ENCODE measurements at regions not wholly inside any gene's neighbourhood (a gene's known extent, or its start where the extent isn't known, plus 50 kb on each side); places are given as distances from the start of the nearest gene placed in this dataset.
A peak's percentile ranks its signal among the peaks of the same experiment; 100 is the strongest.

DNA sequence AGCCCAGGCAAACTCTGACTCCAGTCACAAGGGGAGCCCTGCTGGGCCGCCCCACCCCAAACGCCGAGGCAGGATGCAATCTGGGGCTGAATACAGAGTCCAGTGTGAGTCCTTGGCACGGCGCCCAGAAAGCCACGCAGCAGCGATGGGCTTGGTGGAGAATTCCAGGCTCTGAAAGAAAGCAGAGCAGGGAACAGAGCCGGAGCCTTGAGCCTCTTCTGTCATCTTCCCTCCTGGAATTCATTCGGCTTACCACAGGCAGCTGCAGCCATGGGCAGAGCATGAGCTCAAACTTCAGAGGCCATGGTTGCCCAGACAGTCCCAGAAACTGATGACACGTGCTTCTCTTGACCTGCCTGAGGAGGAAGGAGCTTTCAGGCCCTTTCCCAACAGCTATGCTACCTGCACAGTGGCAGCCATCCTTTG is 441.1 kb upstream of the JARID2 start:
- no peak overlapping the region for H3K4me3 ChIP-seq (ENCODE audit: low read depth, low read length)
- in situ Hi-C loops (cut with HindIII; ENCODE audit: low sequenced_read_pairs): no loop called here
- peak; percentile 90 for DNase-seq (ENCODE audit: low read depth, low spot score)
- TF ChIP-seq, protein P1, sequence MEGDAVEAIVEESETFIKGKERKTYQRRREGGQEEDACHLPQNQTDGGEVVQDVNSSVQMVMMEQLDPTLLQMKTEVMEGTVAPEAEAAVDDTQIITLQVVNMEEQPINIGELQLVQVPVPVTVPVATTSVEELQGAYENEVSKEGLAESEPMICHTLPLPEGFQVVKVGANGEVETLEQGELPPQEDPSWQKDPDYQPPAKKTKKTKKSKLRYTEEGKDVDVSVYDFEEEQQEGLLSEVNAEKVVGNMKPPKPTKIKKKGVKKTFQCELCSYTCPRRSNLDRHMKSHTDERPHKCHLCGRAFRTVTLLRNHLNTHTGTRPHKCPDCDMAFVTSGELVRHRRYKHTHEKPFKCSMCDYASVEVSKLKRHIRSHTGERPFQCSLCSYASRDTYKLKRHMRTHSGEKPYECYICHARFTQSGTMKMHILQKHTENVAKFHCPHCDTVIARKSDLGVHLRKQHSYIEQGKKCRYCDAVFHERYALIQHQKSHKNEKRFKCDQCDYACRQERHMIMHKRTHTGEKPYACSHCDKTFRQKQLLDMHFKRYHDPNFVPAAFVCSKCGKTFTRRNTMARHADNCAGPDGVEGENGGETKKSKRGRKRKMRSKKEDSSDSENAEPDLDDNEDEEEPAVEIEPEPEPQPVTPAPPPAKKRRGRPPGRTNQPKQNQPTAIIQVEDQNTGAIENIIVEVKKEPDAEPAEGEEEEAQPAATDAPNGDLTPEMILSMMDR (IDR thresholded peaks at IDR 0.05; ENCODE audit: low read depth, low read length): no peak

DNA sequence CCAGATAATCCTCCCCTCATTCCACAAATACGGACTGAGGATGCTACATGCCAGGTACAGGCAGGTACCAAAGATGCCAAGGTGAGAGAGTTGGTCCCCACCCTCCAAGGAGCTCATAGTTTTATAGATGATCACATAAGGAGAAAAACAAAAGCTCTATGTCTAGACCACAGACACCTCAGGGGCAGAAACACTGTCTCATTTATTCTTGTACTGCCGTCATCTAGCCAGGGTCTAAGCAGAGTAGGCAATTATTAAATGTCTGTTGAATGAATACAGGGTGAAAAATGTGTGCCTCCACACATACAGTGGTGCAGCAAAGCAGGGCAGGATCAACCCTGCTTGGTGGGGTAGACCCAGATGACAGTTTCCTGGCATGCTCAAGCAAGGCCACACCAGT is 439.8 kb upstream of the JARID2 start:
- H3K4me3 ChIP-seq (ENCODE audit: low read depth, low read length): no peak overlapping the region
- in situ Hi-C loops (cut with HindIII; ENCODE audit: low sequenced_read_pairs): no loop called here
- TF ChIP-seq, protein P1 (IDR thresholded peaks at IDR 0.05; ENCODE audit: low read depth, low read length): no peak
- no peak for DNase-seq (ENCODE audit: low read depth, low spot score)

DNA sequence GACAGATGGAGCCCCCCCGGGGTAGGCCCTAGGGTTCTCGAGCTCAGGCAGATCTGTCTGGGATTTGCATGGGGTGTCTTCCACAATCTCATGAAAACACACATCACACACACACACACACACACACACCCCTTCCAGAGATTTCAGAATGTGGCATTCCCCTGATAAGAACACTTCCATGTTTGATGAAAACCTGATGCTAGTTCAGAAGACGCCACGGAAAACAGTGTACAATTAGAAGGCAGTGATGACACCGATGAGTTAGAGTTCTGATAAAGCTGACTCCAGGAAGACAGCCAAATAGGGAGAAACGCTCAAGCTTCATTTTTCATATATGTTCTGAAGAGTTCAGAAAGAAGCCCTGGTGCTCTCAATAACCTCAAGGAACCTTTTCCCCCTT is 438.7 kb upstream of the JARID2 start:
- TF ChIP-seq, protein P1 (IDR thresholded peaks at IDR 0.05; ENCODE audit: low read depth, low read length): no peak
- in situ Hi-C loops (cut with HindIII; ENCODE audit: low sequenced_read_pairs): no loop called here
- no peak overlapping the region for H3K4me3 ChIP-seq (ENCODE audit: low read depth, low read length)
- DNase-seq (ENCODE audit: low read depth, low spot score): no peak

DNA sequence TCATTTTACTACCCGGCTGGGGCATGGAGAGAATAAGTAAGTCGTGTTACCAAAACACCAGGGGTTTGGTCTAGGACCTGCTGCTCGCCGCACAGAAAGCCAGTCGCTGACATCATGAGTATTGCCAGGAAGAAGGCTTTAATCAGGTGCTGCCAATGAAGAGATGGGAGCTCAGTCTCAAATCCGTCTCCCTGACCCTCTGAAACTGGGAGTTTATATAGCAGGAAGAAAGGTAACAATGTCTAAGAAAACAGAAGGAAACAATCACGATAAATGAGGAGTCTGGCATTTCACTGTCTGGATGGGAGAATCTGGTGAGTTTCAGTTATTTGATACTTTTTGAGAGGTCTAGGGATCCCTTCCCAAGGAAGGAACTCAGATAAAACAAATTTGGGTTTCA is 437.9 kb upstream of the JARID2 start:
- in situ Hi-C loops (cut with HindIII; ENCODE audit: low sequenced_read_pairs): no loop called here
- H3K4me3 ChIP-seq (ENCODE audit: low read depth, low read length): no peak overlapping the region
- TF ChIP-seq, protein P1 (IDR thresholded peaks at IDR 0.05; ENCODE audit: low read depth, low read length): no peak
- DNase-seq (ENCODE audit: low read depth, low spot score): no peak

DNA sequence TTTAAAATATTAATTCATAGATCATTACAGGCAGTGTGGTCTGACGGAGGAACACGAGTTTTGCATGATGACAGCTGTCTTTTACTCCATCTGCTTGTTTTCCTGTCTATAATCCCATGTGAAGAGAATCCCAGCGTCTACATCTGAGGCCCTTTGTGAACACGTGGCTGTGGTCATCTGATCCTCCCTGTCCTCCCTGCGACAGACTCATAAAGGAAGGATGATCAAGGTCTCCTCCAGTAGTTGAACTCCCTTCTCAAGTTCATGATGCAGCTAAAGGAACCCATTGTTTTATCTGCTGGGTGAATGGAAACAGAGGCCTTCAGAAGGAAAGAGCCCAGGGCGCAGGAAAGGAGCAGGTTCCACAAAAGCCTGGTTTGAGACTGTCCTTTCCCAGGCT is 435.8 kb upstream of the JARID2 start:
- no peak for DNase-seq (ENCODE audit: low read depth, low spot score)
- TF ChIP-seq, protein P1 (IDR thresholded peaks at IDR 0.05; ENCODE audit: low read depth, low read length): no peak
- in situ Hi-C loops (cut with HindIII; ENCODE audit: low sequenced_read_pairs): no loop called here
- no peak overlapping the region for H3K4me3 ChIP-seq (ENCODE audit: low read depth, low read length)

DNA sequence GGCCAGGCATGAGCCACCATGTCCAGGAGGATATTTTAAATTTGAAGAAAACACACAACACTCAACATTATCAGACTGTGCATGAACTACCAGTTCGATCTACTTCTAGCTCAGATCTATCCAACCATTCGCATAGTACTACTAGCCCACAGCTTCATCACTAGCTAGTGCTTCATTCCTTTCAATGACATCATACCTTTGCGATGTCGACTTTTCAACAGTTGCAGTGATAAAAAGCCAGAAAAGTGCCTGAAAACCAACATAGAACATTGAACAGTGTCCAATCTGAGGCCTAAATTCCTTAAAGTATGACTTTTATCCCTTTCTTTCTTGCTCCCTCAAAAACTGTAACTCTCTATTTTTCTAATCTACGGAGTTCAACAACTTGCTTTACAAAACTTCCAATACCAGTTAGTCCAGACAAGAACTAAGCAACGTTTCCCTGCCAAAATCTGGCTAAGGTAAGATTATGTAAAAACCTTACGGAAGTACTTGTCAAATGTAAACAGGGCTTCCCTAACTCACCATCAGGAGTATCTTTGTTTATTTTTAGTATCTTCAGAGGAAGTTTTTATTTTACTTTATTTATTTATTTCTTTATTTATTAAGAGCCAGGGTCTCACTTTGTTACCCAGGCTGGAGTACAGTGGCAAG is 434.0 kb upstream of the JARID2 start:
- no peak overlapping the region for H3K4me3 ChIP-seq (ENCODE audit: low read depth, low read length)
- in situ Hi-C loops (cut with HindIII; ENCODE audit: low sequenced_read_pairs): no loop called here
- TF ChIP-seq, protein P1 (IDR thresholded peaks at IDR 0.05; ENCODE audit: low read depth, low read length): no peak
- DNase-seq (ENCODE audit: low read depth, low spot score): peak; percentile 58

Measured in astrocyte of the spinal cord (primary cell).